ENCODE measurements at regions not wholly inside any gene's neighbourhood (a gene's known extent, or its start where the extent isn't known, plus 50 kb on each side); places are given as distances from the start of the nearest gene placed in this dataset.
"Not testable (repeated sequence)": the region's sequence is repeated elsewhere in the genome, so short reads cannot be mapped to it uniquely, and the experiment has no call there.

DNA sequence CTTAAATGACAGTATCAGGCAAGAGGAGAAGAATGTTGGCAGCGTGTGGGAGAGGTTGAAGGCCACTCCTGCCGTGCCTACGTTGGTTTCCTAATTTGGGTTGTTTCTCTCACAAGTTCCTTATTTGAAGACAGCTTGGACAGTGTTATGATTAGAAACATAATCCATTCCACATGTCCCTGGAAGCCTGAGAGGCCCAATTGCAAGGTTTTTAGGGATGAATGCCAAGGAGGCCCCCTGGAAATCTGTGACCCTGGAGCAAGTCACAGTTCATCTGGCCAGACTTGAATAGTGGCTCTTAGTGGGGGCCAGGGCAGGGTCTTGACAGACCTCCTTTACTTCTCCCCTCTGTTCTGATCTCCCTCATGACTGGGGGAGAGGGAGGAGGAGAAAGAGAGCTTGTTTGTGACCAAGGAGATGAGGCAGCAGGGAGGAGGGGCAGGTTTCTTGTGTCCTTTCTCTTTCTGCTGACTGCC, 584.4 kb upstream of the TBL1XR1 start:
- H3K27me3 ChIP-seq (ENCODE audit: insufficient read depth, low read length): no peaks in the 10 kb centered on the region
- H3K4me3 ChIP-seq (ENCODE audit: low read length): no peak overlapping the region
- H2AFZ ChIP-seq (ENCODE audit: low read depth, low read length): peak overlapping the region; percentile 42
- H3K9me3 ChIP-seq (ENCODE audit: low read length): no peaks in the 10 kb centered on the region
- H3K4me1 ChIP-seq (ENCODE audit: insufficient read depth, low read length): peaks cover 9% of the 10 kb centered on the region
- H3K36me3 ChIP-seq (ENCODE audit: insufficient read depth, low read length): no peaks in the 10 kb centered on the region

DNA sequence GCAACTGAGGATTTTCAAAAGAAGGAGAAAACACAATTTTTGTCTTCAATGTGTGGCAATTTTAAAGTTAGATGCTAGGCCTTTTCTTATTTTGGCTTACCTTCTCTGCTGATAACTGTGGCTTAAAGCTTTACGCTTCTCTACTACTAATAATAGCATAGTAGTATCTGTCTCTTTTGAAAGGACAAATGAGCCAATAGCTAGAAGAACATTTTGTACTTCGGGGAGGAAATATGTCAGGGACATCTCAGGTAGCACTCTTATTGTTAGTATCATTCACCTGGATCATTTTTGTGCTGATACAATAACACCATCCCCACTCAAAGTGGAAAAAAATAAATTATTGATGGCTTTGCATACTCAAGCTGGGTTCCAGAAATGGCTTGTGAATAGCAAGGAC, 586.1 kb upstream of the TBL1XR1 start:
- Histone ChIP-seq H2AFZ (ENCODE audit: low read depth, low read length) (no peak overlapping the region), H3K9me3 (ENCODE audit: low read length) (no peaks in the 10 kb centered on the region), H3K4me3 (ENCODE audit: low read length) (no peak overlapping the region), H3K27me3 (ENCODE audit: insufficient read depth, low read length) (no peaks in the 10 kb centered on the region), H3K36me3 (ENCODE audit: insufficient read depth, low read length) (no peaks in the 10 kb centered on the region), H3K4me1 (ENCODE audit: insufficient read depth, low read length) (peaks cover 9% of the 10 kb centered on the region)

DNA sequence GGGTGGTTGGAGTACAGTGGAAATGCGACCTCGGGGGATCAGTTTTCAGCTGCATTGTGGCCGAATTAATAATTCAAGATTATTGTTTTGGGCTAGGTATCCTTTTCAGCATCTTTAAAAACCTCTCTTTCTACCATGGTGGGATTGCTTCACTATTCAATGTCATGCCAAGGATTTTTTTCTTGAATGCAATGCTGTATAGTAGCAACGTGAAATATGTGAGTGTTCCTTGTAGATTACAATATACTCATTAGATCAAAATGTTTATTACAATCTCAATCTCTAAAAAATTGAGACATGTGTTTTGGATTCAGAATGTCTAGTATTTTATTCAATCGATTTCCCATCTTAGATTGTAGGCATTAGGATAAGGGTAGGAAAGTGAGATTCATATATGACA, 586.5 kb upstream of the TBL1XR1 start:
- Histone ChIP-seq H2AFZ (ENCODE audit: low read depth, low read length) (no peak overlapping the region), H3K27me3 (ENCODE audit: insufficient read depth, low read length) (no peaks in the 10 kb centered on the region), H3K4me3 (ENCODE audit: low read length) (no peak overlapping the region), H3K36me3 (ENCODE audit: insufficient read depth, low read length) (no peaks in the 10 kb centered on the region), H3K9me3 (ENCODE audit: low read length) (no peaks in the 10 kb centered on the region), H3K4me1 (ENCODE audit: insufficient read depth, low read length) (peaks cover 9% of the 10 kb centered on the region)

DNA sequence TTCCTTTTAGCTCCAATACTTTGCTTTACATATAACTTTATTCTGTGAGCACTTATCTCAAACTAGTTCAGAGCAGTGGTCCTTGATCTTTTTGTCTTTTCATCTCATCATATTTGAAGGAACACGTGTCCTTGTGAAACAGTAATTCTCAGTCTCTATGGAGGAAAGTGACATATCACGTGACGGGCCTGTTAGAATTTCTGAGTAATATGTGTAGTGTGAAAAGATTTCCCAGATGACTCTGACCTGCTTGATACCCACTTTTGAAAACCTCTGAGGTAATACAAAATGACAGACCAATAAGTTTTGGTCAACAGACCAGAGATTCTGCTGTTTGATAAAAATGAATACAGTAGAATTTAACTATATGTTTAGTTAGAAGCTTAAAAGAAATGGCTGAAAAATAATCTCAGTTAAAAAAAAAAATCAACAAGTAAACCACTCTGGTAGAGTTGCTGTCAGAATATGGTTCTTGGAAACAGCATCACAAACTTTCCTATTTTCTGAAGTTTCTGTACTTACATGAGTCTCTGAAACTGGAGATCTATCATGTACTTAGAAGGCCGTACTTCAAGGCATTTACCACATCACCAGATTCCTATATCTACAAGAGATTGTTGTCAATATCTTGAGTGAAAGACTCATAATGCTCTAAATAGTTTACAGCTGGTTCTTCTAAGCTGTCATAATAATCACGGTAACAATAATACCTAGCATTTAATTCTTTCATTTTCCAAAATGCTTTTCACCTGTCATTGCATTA, 590.2 kb upstream of the TBL1XR1 start:
- Histone ChIP-seq H2AFZ (ENCODE audit: low read depth, low read length) (no peak overlapping the region), H3K36me3 (ENCODE audit: insufficient read depth, low read length) (no peaks in the 10 kb centered on the region), H3K9me3 (ENCODE audit: low read length) (no peaks in the 10 kb centered on the region), H3K4me1 (ENCODE audit: insufficient read depth, low read length) (no peaks in the 10 kb centered on the region), H3K27me3 (ENCODE audit: insufficient read depth, low read length) (no peaks in the 10 kb centered on the region), H3K4me3 (ENCODE audit: low read length) (no peak overlapping the region)

DNA sequence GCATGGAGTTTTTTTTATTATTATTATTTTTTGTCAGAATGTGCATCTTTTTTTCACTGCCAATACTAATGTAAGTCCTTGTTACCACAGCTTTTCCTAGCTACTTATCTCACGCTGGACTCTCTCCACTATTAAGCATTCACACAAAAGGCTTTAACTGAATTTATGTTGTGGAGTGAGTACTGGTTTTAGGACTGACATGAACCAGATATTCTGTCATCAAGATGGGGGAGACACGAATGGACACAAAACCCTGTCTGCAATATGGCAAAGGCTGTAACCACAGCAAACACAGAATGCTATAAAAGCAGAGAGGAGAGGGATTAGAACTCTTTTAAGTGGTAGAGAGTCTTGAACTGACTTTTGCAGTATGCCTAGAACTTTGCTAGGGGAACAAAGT, 592.2 kb upstream of the TBL1XR1 start:
- Histone ChIP-seq H3K4me1 (ENCODE audit: insufficient read depth, low read length) (peaks cover 2% of the 10 kb centered on the region), H3K9me3 (ENCODE audit: low read length) (no peaks in the 10 kb centered on the region), H3K36me3 (ENCODE audit: insufficient read depth, low read length) (no peaks in the 10 kb centered on the region), H3K27me3 (ENCODE audit: insufficient read depth, low read length) (no peaks in the 10 kb centered on the region), H3K4me3 (ENCODE audit: low read length) (no peak overlapping the region), H2AFZ (ENCODE audit: low read depth, low read length) (no peak overlapping the region)

DNA sequence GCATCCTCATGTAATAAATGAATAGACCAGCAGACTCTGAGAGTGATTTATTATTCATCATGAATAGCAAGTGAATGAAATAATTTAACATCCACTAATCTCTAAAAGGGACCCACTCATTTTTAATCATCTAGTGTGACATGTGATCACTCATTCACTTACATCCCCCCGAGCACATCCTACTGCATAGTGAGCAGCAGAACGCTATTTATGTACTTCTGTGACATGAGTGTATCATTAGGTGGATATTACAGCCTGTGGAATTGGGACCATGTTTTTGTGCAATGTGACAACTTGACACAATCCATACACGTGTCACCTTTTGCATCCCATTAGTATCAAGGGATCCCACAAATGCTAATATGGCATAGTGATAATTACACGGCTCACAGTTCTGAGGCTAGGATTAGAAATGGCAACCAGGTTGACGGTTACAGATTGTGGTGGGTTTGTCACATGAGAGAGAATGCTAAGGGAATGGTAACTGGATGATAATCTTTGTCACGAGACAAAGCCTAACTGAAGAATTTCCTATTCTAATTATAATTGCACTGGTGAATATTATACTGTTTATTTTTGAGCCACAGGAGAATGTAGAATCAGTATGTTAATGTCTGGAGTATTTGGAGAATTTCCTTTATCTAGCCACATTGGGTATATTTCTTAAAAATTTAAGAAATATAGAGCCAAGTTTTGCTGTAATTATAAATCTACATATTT, 595.2 kb upstream of the TBL1XR1 start:
- Histone ChIP-seq H3K4me3 (ENCODE audit: low read length) (no peak overlapping the region), H3K4me1 (ENCODE audit: insufficient read depth, low read length) (peaks cover 2% of the 10 kb centered on the region), H3K9me3 (ENCODE audit: low read length) (no peaks in the 10 kb centered on the region), H3K27me3 (ENCODE audit: insufficient read depth, low read length) (no peaks in the 10 kb centered on the region), H2AFZ (ENCODE audit: low read depth, low read length) (no peak overlapping the region), H3K36me3 (ENCODE audit: insufficient read depth, low read length) (no peaks in the 10 kb centered on the region)

DNA sequence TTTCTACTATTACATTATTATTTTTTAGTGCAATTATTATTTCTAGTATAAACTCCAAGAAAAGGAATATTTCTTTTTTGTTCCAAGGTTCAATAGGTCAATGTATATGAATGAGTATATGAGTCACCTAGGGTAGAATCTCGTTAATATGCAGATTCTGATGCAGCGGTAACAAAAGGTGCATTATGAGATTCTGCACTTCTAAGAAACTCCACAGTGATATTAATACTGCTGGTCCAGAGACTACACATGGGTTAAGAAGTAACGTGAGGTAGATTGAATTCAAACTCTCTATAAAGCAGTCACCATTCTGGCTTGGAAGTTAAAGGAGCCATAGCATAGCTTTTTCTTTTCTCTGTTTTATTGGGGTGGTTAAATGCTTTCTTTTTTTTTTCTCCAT, 596.2 kb upstream of the TBL1XR1 start:
- Histone ChIP-seq H3K27me3 (ENCODE audit: insufficient read depth, low read length) (no peaks in the 10 kb centered on the region), H3K4me1 (ENCODE audit: insufficient read depth, low read length) (peaks cover 2% of the 10 kb centered on the region), H3K9me3 (ENCODE audit: low read length) (no peaks in the 10 kb centered on the region), H3K36me3 (ENCODE audit: insufficient read depth, low read length) (no peaks in the 10 kb centered on the region), H3K4me3 (ENCODE audit: low read length) (no peak overlapping the region), H2AFZ (ENCODE audit: low read depth, low read length) (no peak overlapping the region)

DNA sequence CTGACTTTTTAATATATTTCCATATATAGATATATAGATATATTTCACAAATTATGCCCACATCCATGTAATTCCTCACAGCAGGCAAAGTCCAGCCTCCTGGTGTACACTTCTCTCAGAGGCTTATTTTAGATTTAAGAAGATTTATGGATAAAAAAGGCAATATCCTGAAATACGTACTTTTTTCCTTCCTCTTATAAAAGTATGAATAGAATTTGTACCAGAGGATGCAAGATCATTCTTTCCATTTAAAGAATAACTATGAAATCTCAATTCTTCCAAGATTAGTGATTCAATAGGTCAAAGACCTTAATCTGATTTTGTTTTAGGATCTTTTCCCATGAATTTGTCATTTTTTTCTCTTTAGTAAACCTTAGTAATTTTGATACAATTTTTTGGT, 597.9 kb upstream of the TBL1XR1 start:
- no peaks in the 10 kb centered on the region for H3K36me3 ChIP-seq (ENCODE audit: insufficient read depth, low read length)

DNA sequence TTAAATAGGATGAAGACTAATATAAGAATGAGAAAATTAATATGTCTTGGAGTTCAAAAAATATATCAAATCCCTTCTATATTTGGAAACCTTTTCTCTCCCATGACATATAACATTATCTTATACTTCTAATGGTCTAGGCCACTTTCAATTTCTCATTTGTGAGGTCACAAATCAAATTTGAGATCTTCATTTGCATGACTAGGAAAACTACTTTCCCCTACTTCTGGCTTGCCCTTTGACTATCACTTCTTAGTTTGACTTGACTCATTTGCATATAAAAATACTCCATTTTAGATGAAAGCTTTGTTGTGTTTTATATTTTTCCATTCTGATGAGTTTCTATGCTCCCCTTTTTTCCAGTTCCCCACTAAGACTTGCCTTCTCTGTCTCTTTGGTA, 598.6 kb upstream of the TBL1XR1 start:
- H3K27me3 ChIP-seq (ENCODE audit: insufficient read depth, low read length): no peaks in the 10 kb centered on the region
- H3K36me3 ChIP-seq (ENCODE audit: insufficient read depth, low read length): no peaks in the 10 kb centered on the region
- no peak overlapping the region for H2AFZ ChIP-seq (ENCODE audit: low read depth, low read length)
- H3K9me3 ChIP-seq (ENCODE audit: low read length): no peaks in the 10 kb centered on the region
- peaks cover 2% of the 10 kb centered on the region for H3K4me1 ChIP-seq (ENCODE audit: insufficient read depth, low read length)
- H3K4me3 ChIP-seq (ENCODE audit: low read length): no peak overlapping the region

More for the DNA sequence above, 597.9 kb upstream of the TBL1XR1 start:
- Histone ChIP-seq H3K9me3 (ENCODE audit: low read length) (no peaks in the 10 kb centered on the region), H2AFZ (ENCODE audit: low read depth, low read length) (no peak overlapping the region), H3K27me3 (ENCODE audit: insufficient read depth, low read length) (no peaks in the 10 kb centered on the region), H3K4me3 (ENCODE audit: low read length) (no peak overlapping the region), H3K4me1 (ENCODE audit: insufficient read depth, low read length) (peaks cover 2% of the 10 kb centered on the region)

DNA sequence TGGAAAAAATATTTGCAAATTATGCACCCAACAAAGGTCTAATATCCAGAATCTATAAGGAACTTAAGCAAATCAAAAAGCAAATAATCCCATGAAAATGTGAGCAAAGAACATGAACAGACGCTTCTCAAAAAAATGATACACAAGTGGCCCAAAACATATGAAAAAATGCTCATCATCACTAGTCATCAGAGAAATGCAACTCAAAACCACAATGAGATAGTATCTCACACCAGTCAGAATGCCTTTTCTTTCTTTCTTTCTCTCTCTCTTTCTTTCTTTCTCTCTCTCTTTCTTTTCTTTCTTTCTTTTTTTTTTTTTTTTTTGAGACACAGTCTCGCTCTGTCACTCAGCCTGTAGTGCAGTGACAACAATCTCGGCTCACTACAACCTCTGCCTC, 602.9 kb upstream of the TBL1XR1 start:
- not testable (repeated sequence) for H3K9me3 ChIP-seq (ENCODE audit: low read length); H3K4me1 ChIP-seq (ENCODE audit: insufficient read depth, low read length); H3K27me3 ChIP-seq (ENCODE audit: insufficient read depth, low read length); H3K4me3 ChIP-seq (ENCODE audit: low read length); H2AFZ ChIP-seq (ENCODE audit: low read depth, low read length); H3K36me3 ChIP-seq (ENCODE audit: insufficient read depth, low read length)

DNA sequence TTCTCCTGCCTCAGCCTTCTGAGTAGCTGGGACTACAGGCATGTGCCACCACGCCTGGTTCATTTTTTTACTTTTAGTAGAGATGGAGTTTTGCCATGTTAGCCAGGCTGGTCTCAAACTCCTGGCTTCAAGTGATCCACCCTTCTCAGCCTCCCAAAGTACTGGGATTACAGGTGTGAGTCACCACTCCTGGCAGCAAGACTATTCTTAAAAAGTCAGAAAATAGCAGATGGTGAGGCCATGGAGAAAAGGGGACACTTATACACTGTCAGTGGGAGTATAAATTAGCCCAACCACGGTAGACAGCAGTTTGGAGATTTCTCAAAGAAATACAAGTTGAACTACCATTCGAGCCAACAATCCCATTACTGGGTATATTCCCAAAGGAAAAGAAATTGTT, 603.3 kb upstream of the TBL1XR1 start:
- Histone ChIP-seq H3K4me1 (ENCODE audit: insufficient read depth, low read length) (no peaks in the 10 kb centered on the region), H3K36me3 (ENCODE audit: insufficient read depth, low read length) (no peaks in the 10 kb centered on the region), H3K27me3 (ENCODE audit: insufficient read depth, low read length) (no peaks in the 10 kb centered on the region), H2AFZ (ENCODE audit: low read depth, low read length) (no peak overlapping the region), H3K9me3 (ENCODE audit: low read length) (no peaks in the 10 kb centered on the region), H3K4me3 (ENCODE audit: low read length) (no peak overlapping the region)

DNA sequence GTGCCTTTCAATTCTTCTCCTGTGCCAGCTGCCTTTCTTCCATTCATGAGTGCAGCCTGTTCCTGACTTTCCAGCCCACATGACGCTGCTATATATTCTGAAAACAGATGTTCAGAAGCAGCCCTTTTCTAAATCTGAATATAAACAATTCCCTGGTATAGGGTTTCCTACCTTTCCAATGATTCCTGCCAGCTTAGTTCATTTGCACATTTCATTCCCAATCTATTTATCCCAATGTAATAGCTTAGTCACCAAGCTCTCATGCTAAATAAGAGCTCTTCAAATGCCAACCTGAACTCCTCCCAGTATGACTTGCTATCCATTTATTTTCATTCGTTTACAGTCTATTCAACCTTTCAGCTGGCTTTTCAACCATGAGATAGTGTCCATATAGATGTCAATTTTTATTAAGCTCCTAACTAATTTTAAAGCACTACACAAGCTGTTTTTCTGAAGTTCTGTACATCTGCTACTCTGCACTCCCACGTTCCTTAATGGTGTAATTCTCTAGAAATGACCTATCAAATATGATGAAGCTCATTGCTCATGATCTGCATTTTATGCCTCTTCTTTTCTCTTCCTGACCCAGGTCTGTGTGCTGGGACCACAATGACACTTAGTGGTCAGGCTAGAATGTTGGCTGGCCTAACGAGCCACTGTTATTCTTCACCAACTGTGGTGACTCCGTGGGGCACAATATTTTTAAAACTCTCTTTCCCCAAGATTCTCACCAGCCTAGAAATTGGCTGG, 605.0 kb upstream of the TBL1XR1 start:
- H3K27me3 ChIP-seq (ENCODE audit: insufficient read depth, low read length): no peaks in the 10 kb centered on the region
- no peaks in the 10 kb centered on the region for H3K4me1 ChIP-seq (ENCODE audit: insufficient read depth, low read length)
- no peak overlapping the region for H2AFZ ChIP-seq (ENCODE audit: low read depth, low read length)
- H3K9me3 ChIP-seq (ENCODE audit: low read length): no peaks in the 10 kb centered on the region
- H3K4me3 ChIP-seq (ENCODE audit: low read length): no peak overlapping the region
- no peaks in the 10 kb centered on the region for H3K36me3 ChIP-seq (ENCODE audit: insufficient read depth, low read length)

DNA sequence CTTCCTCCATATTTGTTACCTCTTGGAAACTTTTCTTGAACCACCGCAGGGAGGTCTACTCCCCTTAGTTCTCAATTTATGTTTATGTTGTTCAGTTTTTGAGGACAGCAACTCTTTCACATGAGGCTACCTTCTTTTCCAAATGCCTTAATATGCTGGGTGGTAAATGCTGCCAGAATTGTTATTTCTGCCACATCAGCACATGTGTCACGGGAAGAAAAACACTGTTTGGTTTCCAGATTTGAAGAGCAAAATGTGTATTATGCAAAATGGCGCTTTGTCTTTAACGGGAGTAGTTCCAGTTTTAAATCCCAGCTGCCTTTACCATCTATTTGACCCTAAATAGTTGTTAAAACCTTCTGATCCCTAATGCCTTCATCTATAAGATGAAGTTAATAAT, 606.2 kb upstream of the TBL1XR1 start:
- no peaks in the 10 kb centered on the region for H3K4me1 ChIP-seq (ENCODE audit: insufficient read depth, low read length)

More for the DNA sequence above, 606.2 kb upstream of the TBL1XR1 start:
- Histone ChIP-seq H2AFZ (ENCODE audit: low read depth, low read length) (no peak overlapping the region), H3K9me3 (ENCODE audit: low read length) (no peaks in the 10 kb centered on the region), H3K36me3 (ENCODE audit: insufficient read depth, low read length) (no peaks in the 10 kb centered on the region), H3K4me3 (ENCODE audit: low read length) (no peak overlapping the region), H3K27me3 (ENCODE audit: insufficient read depth, low read length) (no peaks in the 10 kb centered on the region)

Measured in neuron (in vitro differentiated cells).